Vagina (tissue), 2 donors: ENCODE measurements at regions not wholly inside any gene's neighbourhood (a gene's known extent, or its start where the extent isn't known, plus 50 kb on each side); places are given as distances from the start of the nearest gene placed in this dataset.

Source experiments
- CTCF ChIP-seq, 3 experiments: fragments of 450-650 bp in 2 of 3; fragments of 200-600 bp in 1 of 3; sonication (generic) in 1 of 3; IDR thresholded peaks; one replicate each; pipeline ENCODE4 v1.5.1; 2017 to 2019; ENCODE audit warnings: antibody characterized with exemption in 3 of 3, mild to moderate bottlenecking in 2 of 3, moderate library complexity in 2 of 3
- POLR2A ChIP-seq, 2 donors: fragments of 450-650 bp; IDR thresholded peaks; one replicate each; pipeline ENCODE4 v1.6.1; 2017; ENCODE audit warnings: antibody characterized with exemption in 2 of 2, mild to moderate bottlenecking in 2 of 2, moderate library complexity in 2 of 2

DNA sequence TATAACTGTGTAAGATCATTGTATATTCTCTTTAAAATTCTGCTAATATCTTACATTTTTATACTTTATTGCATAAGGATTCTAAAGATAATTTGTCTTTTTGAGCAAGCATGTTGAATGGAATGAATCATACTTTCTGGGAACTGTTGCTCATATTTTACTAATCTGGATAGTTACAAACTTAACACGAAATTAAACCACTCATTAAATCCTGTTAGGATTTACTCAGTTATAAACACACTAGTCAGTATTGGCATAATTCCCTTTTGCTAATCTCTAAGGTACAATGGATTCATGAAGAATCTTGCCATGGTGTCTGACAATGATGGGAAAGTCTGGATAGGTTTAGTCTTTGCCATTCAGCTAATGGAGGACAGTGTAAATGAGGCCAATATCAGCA, 338.1 kb upstream of the SMC2 start:
- TF ChIP-seq POLR2A (IDR thresholded peaks at IDR 0.05) (no peak), CTCF (IDR thresholded peaks at IDR 0.05) (no peak)
